ENCODE measurements at regions not wholly inside any gene's neighbourhood (a gene's known extent, or its start where the extent isn't known, plus 50 kb on each side); places are given as distances from the start of the nearest gene placed in this dataset.

GRCh38 chr22:34429314-34429713 is 509.0 kb upstream of the LARGE1 start:
- no peak for TF ChIP-seq POLR2AphosphoS5 (IDR thresholded peaks at IDR 0.05; ENCODE audit: low read depth, low read length)
- TF ChIP-seq POLR2A (IDR thresholded peaks at IDR 0.05; ENCODE audit: low read depth, low read length): no peak
- TF ChIP-seq TAF1 (IDR thresholded peaks at IDR 0.05; ENCODE audit: low read depth, low read length): no peak
- no peak for TF ChIP-seq PAX5 (IDR thresholded peaks at IDR 0.05; ENCODE audit: insufficient read depth, low read length, severe bottlenecking)
- TF ChIP-seq SPI1 (IDR thresholded peaks at IDR 0.05; ENCODE audit: low read depth, low read length): no peak
